Activated CD8-positive, alpha-beta memory T cell treated with anti-CD3 and anti-CD28 coated beads, Interleukin-2, amount 10 ng/mL, durations not matched to agents 7 days and 5 days (primary cell): ENCODE measurements at regions not wholly inside any gene's neighbourhood (a gene's known extent, or its start where the extent isn't known, plus 50 kb on each side); places are given as distances from the start of the nearest gene placed in this dataset.
A peak's percentile ranks its signal among the peaks of the same experiment; 100 is the strongest.
"Not testable (repeated sequence)": the region's sequence is repeated elsewhere in the genome, so short reads cannot be mapped to it uniquely, and the experiment has no call there.

Source experiments
- ATAC-seq: fragments of 150-1000 bp; cut with Tn5 transposase; one replicate; pipeline ENCODE4 v1.10.0; 2021; ENCODE audit warnings: moderate library complexity
- CTCF ChIA-PET: fragments of 350-600 bp; sonication (Branson Sonifier 250); formaldehyde crosslinking; loops from one replicate; lab custom pipeline; 2021; ENCODE audit warnings: antibody characterized with exemption; lab: Charles Lee
- DNase-seq: peaks from one replicate; pipeline ENCODE4 v3.0.0-alpha.2; 2020
- H3K27ac Mint-ChIP-seq: one replicate; pipeline ENCODE4 v1.8.0; 2021; ENCODE audit warnings: mild to moderate bottlenecking, mixed read lengths
- H3K27me3 Mint-ChIP-seq: one replicate; pipeline ENCODE4 v1.8.0; 2021; ENCODE audit warnings: mixed read lengths
- H3K36me3 Mint-ChIP-seq: one replicate; pipeline ENCODE4 v1.8.0; 2021; ENCODE audit warnings: mild to moderate bottlenecking, mixed read lengths
- H3K4me1 Mint-ChIP-seq: one replicate; pipeline ENCODE4 v1.8.0; 2021; ENCODE audit warnings: mixed read lengths
- H3K4me3 Mint-ChIP-seq: one replicate; pipeline ENCODE4 v1.8.0; 2021; ENCODE audit warnings: mild to moderate bottlenecking, moderate library complexity, mixed read lengths
- H3K9me3 Mint-ChIP-seq: one replicate; pipeline ENCODE4 v1.8.0; 2022; ENCODE audit warnings: low read depth, mixed read lengths

DNA sequence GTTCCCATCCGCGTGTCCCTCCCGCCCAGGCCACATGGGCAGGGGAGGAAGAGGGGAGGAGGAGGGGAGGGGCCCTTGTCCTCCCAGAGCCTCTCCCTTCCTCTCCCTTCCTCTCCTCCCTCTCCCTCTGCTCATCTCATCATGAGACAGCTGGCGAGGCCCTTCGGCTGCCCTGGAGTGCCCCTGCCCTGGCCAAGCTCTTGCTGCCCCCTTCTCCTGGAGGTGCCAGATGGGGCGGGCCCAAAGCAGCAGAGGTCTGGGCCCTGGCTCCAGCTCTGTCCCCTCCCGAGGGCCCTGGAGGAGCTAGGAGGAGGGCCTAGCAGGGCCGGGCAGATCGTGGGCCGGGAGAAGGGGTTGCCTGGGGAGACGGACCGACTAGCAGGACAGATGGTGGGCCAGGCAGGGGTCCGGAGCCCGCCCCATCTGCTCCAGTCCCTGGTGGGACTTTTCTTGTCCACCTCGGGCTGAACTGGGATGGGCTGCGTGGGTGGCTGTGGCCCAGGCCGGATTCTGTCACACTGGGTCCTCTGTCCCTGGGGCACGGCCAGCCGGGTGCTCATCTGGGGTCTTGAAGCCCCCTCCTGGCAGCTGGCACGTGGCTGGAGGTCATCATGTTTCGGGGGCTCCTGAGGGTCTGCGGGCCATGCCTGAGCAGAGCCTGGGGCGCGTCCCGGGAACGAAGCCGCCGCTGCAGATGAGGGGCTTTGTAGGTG, 183.4 kb downstream of the GOLGA6L6 start:
- CTCF ChIA-PET = interaction anchor here (0.6 to 6.0 kb wide), 2 partner anchors 12 to 1866 kb away, joined by 3 to 147 read pairs; no protein-coding TSS in a partner anchor
- Mint-ChIP-seq H3K4me1 (peaks cover 2% of the 10 kb centered on the region), H3K27me3 (peaks cover 4% of the 10 kb centered on the region), H3K36me3 (no peaks in the 10 kb centered on the region), H3K9me3 (no peaks in the 10 kb centered on the region), H3K27ac (no peak overlapping the region), H3K4me3 (no peak overlapping the region)
- ATAC-seq = no peak
- DNase-seq = no peak

DNA sequence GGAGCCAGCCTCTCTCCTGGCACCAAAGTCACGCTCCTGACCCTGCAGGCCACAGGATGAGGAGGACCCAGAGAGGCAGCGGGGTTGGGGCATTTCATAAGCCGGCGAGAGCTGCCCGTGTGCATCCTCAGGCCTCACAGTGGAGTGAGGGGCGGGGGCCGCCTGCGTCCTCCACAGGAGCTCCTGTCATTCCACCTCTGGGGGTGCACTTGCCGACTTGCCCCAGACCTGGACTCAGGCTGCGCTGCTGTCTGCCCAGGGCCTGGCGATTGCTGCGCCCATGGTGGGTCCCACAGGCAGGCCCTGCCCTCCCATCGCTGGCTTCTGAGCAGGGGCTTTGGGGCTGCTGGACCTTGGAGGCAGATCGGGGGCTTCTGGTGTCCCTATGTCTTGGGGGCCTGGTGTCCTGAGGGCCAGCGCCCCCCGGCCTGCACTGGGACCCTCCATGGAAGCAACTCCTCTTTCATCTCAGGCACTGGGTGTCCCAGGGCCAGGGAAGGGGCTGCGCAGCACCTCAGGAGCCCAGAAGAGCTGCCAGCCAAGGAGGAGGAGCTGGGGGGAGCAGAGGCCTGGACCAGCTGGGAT, 184.0 kb downstream of the GOLGA6L6 start:
- CTCF ChIA-PET = interaction anchor here (1.1 to 6.0 kb wide), 3 partner anchors 9 to 1867 kb away, joined by 3 to 147 read pairs (median 3); no protein-coding TSS in a partner anchor
- Mint-ChIP-seq H3K9me3 (no peaks in the 10 kb centered on the region), H3K4me3 (no peak overlapping the region), H3K36me3 (no peaks in the 10 kb centered on the region), H3K27me3 (peaks cover 4% of the 10 kb centered on the region), H3K27ac (no peak overlapping the region), H3K4me1 (peaks cover 3% of the 10 kb centered on the region)
- ATAC-seq = no peak
- no peak for DNase-seq

DNA sequence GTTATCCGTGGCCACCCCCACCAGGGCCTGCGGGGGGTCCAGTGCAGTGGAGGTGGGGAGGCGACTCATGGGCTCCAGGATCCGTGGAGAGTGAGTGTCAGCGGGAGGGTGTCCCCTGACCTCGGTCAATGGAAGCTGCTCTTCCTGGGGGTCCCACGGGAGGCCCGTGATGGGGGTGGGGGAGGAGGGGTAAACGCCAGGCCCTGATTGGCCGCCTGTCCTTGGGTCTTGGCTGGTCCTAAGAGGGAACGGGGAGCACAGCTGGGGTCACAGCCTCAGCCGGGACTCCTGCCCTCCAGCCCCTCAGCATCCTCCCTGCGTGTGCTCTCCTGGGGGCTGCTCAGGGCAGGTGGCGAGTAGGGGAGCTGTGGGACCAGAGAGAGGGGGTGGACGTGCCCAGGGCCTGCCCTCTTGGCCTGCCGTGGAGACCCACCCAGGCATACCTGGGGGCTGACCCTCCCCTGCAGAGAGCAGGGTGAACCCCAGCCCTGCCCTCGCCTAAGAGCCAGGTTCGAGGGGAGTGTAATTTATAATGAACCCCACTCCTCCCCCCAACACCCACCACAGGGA, 184.6 kb downstream of the GOLGA6L6 start:
- Mint-ChIP-seq H3K27ac (no peak overlapping the region), H3K4me3 (no peak overlapping the region), H3K27me3 (peaks cover 4% of the 10 kb centered on the region), H3K36me3 (no peaks in the 10 kb centered on the region), H3K9me3 (no peaks in the 10 kb centered on the region), H3K4me1 (peaks cover 5% of the 10 kb centered on the region)
- ATAC-seq (no peak), DNase-seq (no peak)
- CTCF ChIA-PET = interaction anchor here (1.0 to 6.0 kb wide), 4 partner anchors 9 to 1903 kb away, joined by 3 to 147 read pairs (median 3); no protein-coding TSS in a partner anchor

DNA sequence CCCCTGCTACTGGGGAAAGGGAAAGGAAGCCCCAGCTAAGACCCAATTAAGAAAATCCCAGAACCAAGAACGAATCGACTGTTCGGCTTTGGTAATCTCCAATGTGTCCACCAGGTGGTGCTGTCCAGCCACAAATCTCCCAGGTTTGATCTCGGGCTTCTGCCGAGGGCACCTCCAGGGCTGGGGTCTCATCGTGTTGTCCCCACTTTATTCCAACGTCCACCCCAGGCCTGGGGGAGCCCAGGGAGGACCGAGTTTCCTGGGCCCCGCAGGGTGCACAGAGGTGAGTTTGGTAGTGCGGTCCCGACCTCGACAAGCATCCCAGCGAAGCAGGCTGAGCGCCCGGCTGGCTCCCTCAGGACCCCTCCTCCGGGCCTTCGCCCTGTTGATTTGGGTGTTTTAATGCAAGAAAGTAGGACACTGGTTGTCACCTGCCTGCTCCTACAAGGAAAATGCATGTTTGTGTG, 185.1 kb downstream of the GOLGA6L6 start:
- CTCF ChIA-PET = interaction anchor here (1.0 to 6.0 kb wide), 9 partner anchors 8 to 1904 kb away, joined by 3 to 147 read pairs (median 3); no protein-coding TSS in a partner anchor
- Mint-ChIP-seq H3K4me3 (no peak overlapping the region), H3K27me3 (peaks cover 4% of the 10 kb centered on the region), H3K9me3 (no peaks in the 10 kb centered on the region), H3K27ac (no peak overlapping the region), H3K36me3 (no peaks in the 10 kb centered on the region), H3K4me1 (peaks cover 5% of the 10 kb centered on the region)
- peak; percentile 66 for ATAC-seq
- peak; percentile 83 for DNase-seq

DNA sequence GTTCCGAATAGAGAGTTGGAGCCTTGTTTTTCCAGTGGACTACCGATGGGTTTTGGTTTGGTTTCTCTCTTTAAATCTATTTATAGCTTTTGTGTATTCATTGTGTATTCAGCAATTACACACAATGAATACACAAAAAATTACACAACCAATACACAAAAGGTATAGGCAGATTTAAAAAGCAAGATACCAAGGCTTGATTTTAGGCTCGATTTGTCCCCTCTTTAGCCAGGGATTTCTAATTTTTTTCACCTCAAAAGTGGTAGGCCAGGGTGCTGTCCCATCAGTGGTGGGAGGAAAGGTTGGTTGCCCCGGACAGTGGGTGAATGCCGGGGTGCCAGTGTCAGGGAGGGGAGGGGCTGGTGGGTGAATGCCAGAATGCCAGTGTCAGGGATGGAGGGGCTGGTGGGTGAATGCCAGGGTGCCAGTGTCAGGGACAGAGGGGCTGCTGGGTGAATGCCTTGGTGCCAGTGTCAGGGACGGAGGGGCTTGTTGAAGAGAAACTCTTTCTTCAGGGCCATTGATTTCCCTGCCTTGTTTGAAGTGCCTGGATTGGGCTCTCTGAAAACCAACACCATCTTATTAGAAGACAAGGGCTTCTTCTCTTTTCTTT, 186.2 kb downstream of the GOLGA6L6 start:
- Mint-ChIP-seq H3K4me3 (no peak overlapping the region), H3K4me1 (peaks cover 5% of the 10 kb centered on the region), H3K36me3 (no peaks in the 10 kb centered on the region), H3K9me3 (no peaks in the 10 kb centered on the region), H3K27ac (no peak overlapping the region), H3K27me3 (peaks cover 4% of the 10 kb centered on the region)
- CTCF ChIA-PET = interaction anchor here (1.0 to 6.0 kb wide), 6 partner anchors 9 to 1898 kb away, joined by 3 to 147 read pairs (median 4); no protein-coding TSS in a partner anchor
- ATAC-seq (no peak), DNase-seq (no peak)

DNA sequence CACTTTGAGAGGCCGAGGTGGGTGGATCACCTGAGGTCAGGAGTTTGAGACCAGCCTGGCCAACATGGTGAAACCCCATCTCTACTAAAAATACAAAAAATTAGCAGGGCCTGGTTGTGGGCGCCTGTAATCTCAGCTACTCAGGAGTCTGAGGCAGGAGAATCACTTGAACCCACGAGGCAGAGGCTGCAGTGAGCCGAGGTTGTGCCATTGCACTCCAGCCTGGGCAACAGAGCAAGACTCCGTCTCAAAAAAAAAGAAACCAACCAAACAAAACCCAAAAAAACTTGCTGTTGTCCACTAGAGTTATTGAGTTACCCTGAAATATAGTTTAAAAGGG, 186.7 kb downstream of the GOLGA6L6 start:
- not testable (repeated sequence) for H3K4me1 Mint-ChIP-seq
- CTCF ChIA-PET = interaction anchor here (0.9 to 6.0 kb wide), 2 partner anchors 8 to 1870 kb away, joined by 3 to 147 read pairs; no protein-coding TSS in a partner anchor

DNA sequence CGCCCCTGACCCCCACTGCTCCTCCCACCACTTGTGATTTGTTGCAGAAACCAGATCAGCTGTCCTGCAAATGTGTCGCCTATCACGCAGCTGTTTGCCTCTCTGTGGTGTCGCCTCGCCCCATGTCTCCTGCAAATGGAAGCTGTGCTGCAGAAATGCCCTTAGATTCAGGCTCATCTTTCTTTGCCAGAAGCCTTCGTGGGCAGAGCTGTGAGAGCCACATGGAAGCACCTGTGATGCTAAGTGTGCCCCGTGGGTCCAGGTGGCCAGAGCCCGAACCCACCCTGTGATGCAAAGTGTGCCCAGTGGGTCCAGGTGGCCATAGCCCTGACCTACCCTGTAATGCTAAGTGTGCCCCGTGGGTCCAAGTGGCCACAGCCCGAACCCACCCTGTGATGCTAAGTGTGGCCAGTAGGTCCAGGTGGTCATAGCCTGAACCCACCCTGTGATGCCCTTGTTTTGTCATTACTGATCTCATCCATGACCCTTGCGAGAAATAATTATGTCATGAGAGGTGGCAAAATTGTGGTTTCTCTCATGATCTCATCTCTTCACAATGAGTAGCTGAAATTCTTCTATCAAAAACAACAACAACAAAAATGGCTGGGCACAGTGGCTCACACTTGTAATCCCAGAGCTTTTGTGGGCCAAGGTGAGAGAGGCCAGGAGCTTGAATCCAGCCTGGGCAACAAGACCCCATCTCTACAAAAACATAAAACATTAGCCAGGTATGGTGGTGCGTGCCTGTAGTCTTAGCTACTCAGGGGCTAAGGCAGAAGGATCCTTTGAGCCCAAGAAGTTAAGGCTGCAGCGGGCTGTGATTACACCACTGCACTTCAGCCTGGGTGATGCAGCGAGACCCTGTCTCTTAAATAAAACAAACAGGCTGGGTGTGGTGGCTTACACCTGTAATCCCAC, 187.4 kb downstream of the GOLGA6L6 start:
- CTCF ChIA-PET = interaction anchor here (0.9 to 6.0 kb wide), 2 partner anchors 9 to 1870 kb away, joined by 3 to 147 read pairs; no protein-coding TSS in a partner anchor
- Mint-ChIP-seq H3K27ac (no peak overlapping the region), H3K27me3 (peaks cover 4% of the 10 kb centered on the region), H3K4me1 (peaks cover 5% of the 10 kb centered on the region), H3K4me3 (no peak overlapping the region), H3K36me3 (no peaks in the 10 kb centered on the region), H3K9me3 (no peaks in the 10 kb centered on the region)
- ATAC-seq (no peak), DNase-seq (no peak)

More for the DNA sequence above, 186.7 kb downstream of the GOLGA6L6 start:
- not testable (repeated sequence) for ATAC-seq, DNase-seq, H3K27me3 Mint-ChIP-seq, H3K36me3 Mint-ChIP-seq, H3K27ac Mint-ChIP-seq, H3K9me3 Mint-ChIP-seq, H3K4me3 Mint-ChIP-seq

DNA sequence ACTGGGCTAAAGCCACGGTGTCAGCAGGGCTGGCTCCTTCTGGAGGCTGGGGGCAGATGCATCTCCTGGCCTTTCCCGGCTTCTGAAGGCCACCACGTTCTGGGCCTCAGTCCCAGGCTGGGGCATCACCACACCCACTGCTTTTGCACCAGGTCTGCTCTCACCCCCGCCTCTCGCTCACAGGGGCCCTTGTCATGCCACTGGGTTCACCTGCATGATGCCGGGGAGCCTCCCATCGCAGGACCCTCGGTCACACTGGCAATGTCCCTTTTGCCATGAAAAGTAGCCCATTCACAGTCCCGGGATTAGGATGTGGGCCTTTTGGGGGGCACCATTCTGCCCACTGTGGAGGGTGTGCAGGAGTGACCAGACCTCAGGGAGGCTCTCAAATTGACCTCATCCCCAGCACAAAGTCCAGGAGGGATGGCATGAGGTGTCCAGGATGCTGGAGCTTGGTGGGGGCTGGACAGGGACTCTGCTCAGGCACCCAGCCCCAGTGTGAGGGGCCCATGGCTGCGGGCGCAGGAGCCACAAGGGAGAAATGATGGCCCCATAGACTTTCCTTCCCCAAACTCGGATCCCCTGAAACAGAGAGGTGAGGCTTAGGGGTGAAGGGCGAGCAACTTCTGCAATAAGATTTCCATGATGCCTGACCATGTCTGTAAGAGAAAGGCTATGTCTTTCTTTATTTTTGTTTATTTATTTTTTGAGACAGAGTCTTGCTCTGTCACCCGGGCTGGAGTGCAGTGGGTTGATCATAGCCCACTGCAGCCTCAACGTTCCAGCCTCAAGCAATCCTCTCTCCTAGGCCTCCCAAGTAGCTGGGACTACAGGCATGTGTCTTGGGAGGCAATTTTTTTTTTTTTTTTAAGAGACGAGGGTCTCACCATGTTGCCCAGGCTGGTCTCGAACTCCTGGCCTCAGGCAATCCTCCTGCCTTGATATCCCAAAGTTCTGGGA, 189.1 kb downstream of the GOLGA6L6 start:
- no peak for DNase-seq
- H3K27me3 Mint-ChIP-seq = peaks cover 4% of the 10 kb centered on the region
- H3K9me3 Mint-ChIP-seq = no peaks in the 10 kb centered on the region
- H3K27ac Mint-ChIP-seq = no peak overlapping the region
- H3K4me1 Mint-ChIP-seq = peaks cover 5% of the 10 kb centered on the region
- ATAC-seq = no peak
- H3K36me3 Mint-ChIP-seq = no peaks in the 10 kb centered on the region
- CTCF ChIA-PET = interaction anchor here (0.7 to 6.0 kb wide), 2 partner anchors 11 to 1872 kb away, joined by 3 to 147 read pairs; no protein-coding TSS in a partner anchor
- H3K4me3 Mint-ChIP-seq = no peak overlapping the region

DNA sequence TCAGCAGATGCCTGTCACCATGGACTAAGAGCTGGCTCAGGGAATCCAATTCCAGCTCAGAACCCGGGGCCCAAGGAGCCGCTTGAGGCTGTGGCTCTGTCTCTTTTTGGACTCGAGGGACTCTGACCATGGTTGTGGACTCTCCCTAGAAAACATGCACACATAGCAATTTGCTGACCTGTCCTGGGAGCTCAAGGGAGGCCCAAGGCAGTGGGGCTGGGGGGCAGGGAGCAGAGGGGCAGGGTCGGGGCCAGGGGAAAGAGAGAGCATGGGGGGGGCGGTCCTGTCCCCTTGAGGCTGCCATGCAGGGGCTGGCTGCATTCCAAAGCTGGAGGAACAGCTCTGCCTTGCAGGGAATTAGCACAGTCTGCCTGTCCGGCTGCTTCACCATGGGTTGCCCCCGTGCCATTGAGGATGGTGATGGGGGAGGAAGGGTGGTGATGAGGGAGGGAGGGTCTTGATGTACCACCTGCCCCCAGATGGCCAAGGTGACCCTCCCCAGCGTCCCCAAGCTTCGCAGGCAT, 190.1 kb downstream of the GOLGA6L6 start:
- Mint-ChIP-seq H3K36me3 (no peaks in the 10 kb centered on the region), H3K4me1 (peaks cover 5% of the 10 kb centered on the region), H3K27ac (no peak overlapping the region), H3K9me3 (no peaks in the 10 kb centered on the region), H3K27me3 (peaks cover 4% of the 10 kb centered on the region), H3K4me3 (no peak overlapping the region)
- DNase-seq (no peak), ATAC-seq (no peak)
- CTCF ChIA-PET = no interaction called here

DNA sequence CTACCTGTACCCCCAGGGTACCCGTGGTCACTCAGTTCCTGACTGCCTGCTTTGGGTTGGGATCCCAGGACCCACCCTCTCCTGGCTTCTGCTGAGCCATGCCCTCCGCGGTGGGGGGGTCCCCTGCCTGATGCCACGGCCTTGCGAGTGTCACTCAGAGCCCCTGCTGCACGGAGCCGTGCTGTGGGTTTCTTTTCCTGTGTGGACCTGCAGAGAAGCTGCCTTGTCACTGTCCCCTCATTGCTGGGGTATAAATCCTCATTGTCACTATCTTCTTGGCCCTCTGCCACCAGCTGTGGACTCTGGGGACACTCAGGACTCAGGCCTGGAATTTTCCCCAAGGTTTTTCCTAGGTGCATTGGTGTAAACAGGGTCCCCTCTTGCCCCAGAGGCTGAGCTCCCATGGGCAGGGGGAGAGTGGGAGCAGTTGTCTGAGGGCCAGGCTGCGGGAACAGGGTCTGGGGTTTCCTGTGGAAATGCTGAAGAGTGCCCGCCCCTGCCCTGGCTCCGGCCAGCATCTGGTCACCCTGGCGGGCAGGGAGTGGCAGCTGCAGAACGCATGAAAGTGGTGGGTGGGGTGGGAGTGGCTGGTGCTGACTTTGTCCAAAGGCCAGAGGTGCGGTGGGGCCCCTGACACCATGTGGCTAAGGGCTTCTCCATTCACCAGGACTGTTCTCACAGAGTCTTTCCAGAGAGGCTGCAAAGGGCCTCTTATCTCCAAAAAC, 191.7 kb downstream of the GOLGA6L6 start:
- Mint-ChIP-seq H3K9me3 (no peaks in the 10 kb centered on the region), H3K4me3 (no peak overlapping the region), H3K4me1 (peaks cover 4% of the 10 kb centered on the region), H3K27ac (no peak overlapping the region), H3K36me3 (no peaks in the 10 kb centered on the region), H3K27me3 (no peaks in the 10 kb centered on the region)
- DNase-seq = no peak
- CTCF ChIA-PET = no interaction called here
- no peak for ATAC-seq
